IMR-90 (cell line): ENCODE measurements at regions not wholly inside any gene's neighbourhood (a gene's known extent, or its start where the extent isn't known, plus 50 kb on each side); places are given as distances from the start of the nearest gene placed in this dataset.

ENCODE experiments used
- ATAC-seq: fragments of 200-7000 bp; cut with Tn5 transposase; 2 replicates; pipeline ENCODE4 v1.9.1; 2020; ENCODE audit warnings: low read depth, mild to moderate bottlenecking, moderate library complexity
- BruUV-seq: library from RNA; stranded (reverse); fragments of 400-500 nt; replicated peaks from 2 replicates; lab custom pipeline; 2021; lab: Mats Ljungman, UMichigan
- CTCF ChIA-PET: fragments of 300-600 bp; formaldehyde crosslinking; extraction: SDS; loops from one replicate; lab custom pipeline; 2021; ENCODE audit warnings: antibody characterized with exemption; lab: Yijun Ruan, JAX
- POLR2A ChIA-PET: fragments of 300-600 bp; sonication (Branson Sonifier 250); formaldehyde crosslinking; loops from one replicate; lab custom pipeline; 2022; ENCODE audit warnings: antibody characterized with exemption; ENCODE audit not compliant: unreplicated experiment; lab: Charles Lee
- DNase-seq: peaks from one replicate; pipeline ENCODE4 v3.0.0; 2013
- H2AFZ ChIP-seq: replicated peaks from 2 replicates; pipeline ENCODE3; 2013; ENCODE audit warnings: low read length, mild to moderate bottlenecking; ENCODE audit not compliant: poor library complexity
- H2AK5ac ChIP-seq: 2 replicates; pipeline ENCODE4 v1.6.1; 2013; ENCODE audit warnings: low read depth, low read length, inconsistent platforms
- H2AK9ac ChIP-seq: replicated peaks from 2 replicates; pipeline ENCODE3; 2013; ENCODE audit warnings: mild to moderate bottlenecking, low read depth, low read length, moderate library complexity; ENCODE audit not compliant: poor library complexity
- H2BK120ac ChIP-seq: 2 replicates; pipeline ENCODE4 v1.6.1; 2013; ENCODE audit warnings: low read depth, low read length, inconsistent platforms
- H2BK15ac ChIP-seq: 3 replicates; pipeline ENCODE4 v1.6.1; 2013; ENCODE audit warnings: low read depth, low read length, inconsistent platforms
- H2BK20ac ChIP-seq: 2 replicates; pipeline ENCODE4 v1.6.1; 2013; ENCODE audit warnings: low read depth, mild to moderate bottlenecking, inconsistent platforms, low read length, moderate library complexity
- H2BK5ac ChIP-seq: 2 replicates; pipeline ENCODE4 v1.6.1; 2013; ENCODE audit warnings: mild to moderate bottlenecking, low read depth, low read length, inconsistent platforms; ENCODE audit not compliant: poor library complexity, severe bottlenecking
- H3K14ac ChIP-seq: replicated peaks from 2 replicates; pipeline ENCODE4 v1.6.1; 2013; ENCODE audit warnings: low read depth, low read length, inconsistent platforms
- H3K18ac ChIP-seq: 2 replicates; pipeline ENCODE4 v1.6.1; 2013; ENCODE audit warnings: low read depth, low read length, control low read depth
- H3K23ac ChIP-seq: 2 replicates; pipeline ENCODE4 v1.6.1; 2013; ENCODE audit warnings: low read depth, low read length, inconsistent platforms
- H3K27ac ChIP-seq: 2 replicates; pipeline ENCODE4 v1.5.1; 2013; ENCODE audit warnings: mild to moderate bottlenecking, control low read depth, low read length; ENCODE audit not compliant: insufficient read depth
- H3K27me3 ChIP-seq: 2 replicates; pipeline ENCODE4 v1.6.1; 2013; ENCODE audit warnings: low read length; ENCODE audit not compliant: control insufficient read depth, insufficient read depth
- H3K36me3 ChIP-seq: 2 replicates; pipeline ENCODE4 v1.6.1; 2013; ENCODE audit warnings: low read length, mixed read lengths; ENCODE audit not compliant: control insufficient read depth, insufficient read depth
- H3K4ac ChIP-seq: 2 replicates; pipeline ENCODE4 v1.6.1; 2013; ENCODE audit warnings: low read depth, low read length, inconsistent platforms
- H3K4me1 ChIP-seq: 2 replicates; pipeline ENCODE4 v1.6.1; 2013; ENCODE audit warnings: low read length, mixed read lengths; ENCODE audit not compliant: control insufficient read depth, insufficient read depth
- H3K4me2 ChIP-seq: 2 replicates; pipeline ENCODE4 v1.6.1; 2013; ENCODE audit warnings: low read depth, mild to moderate bottlenecking, control low read depth, low read length, moderate library complexity
- H3K4me3 ChIP-seq: 2 replicates; pipeline ENCODE4 v1.5.1; 2013; ENCODE audit warnings: low read depth, mild to moderate bottlenecking, control low read depth, low read length, moderate library complexity; ENCODE audit not compliant: insufficient read depth
- H3K56ac ChIP-seq: 2 replicates; pipeline ENCODE4 v1.6.1; 2013; ENCODE audit warnings: low read length, inconsistent platforms; ENCODE audit not compliant: insufficient read depth; ENCODE audit errors: extremely low read depth
- H3K79me1 ChIP-seq, 2 experiments: 2 replicates each; pipeline ENCODE4 v1.6.1; 2013; ENCODE audit warnings: low read length in 2 of 2, inconsistent platforms in 1 of 2, low read depth in 1 of 2
- H3K9ac ChIP-seq: 2 replicates; pipeline ENCODE4 v1.6.1; 2013; ENCODE audit warnings: low read depth, low read length, control low read depth
- H3K9me1 ChIP-seq: 2 replicates; pipeline ENCODE4 v1.6.1; 2013; ENCODE audit warnings: low read length, inconsistent platforms; ENCODE audit not compliant: insufficient read depth
- H3K9me3 ChIP-seq: 2 replicates; pipeline ENCODE4 v1.6.1; 2013; ENCODE audit warnings: low read length; ENCODE audit not compliant: control insufficient read depth, insufficient read depth
- H4K20me1 ChIP-seq: 2 replicates; pipeline ENCODE4 v1.6.1; 2013; ENCODE audit warnings: low read length, inconsistent platforms; ENCODE audit not compliant: insufficient read depth
- H4K5ac ChIP-seq: 2 replicates; pipeline ENCODE4 v1.6.1; 2013; ENCODE audit warnings: mild to moderate bottlenecking, low read depth, low read length, control low read depth
- H4K8ac ChIP-seq, 2 experiments: 2 replicates each; pipeline ENCODE4 v1.6.1; 2013; ENCODE audit warnings: low read depth in 2 of 2, low read length in 2 of 2, control low read depth in 1 of 2, inconsistent platforms in 1 of 2
- H4K91ac ChIP-seq: 2 replicates; pipeline ENCODE4 v1.6.1; 2013; ENCODE audit warnings: low read depth, low read length, inconsistent platforms; ENCODE audit not compliant: insufficient read depth
- BHLHE40 ChIP-seq: fragments of 150-350 bp; IDR thresholded peaks from 2 replicates; pipeline ENCODE4 v1.6.1; 2016; ENCODE audit warnings: mild to moderate bottlenecking, low read depth, low read length
- CHD1 ChIP-seq: IDR thresholded peaks from 2 replicates; pipeline ENCODE4 v1.6.1; 2012; ENCODE audit warnings: low read depth, low read length, improper control_type of control experiment
- CTCF ChIP-seq: conservative IDR thresholded peaks from 2 replicates; pipeline ENCODE4 v1.5.1; 2012; ENCODE audit warnings: mild to moderate bottlenecking, low read depth, low read length, improper control_type of control experiment
- ELK1 ChIP-seq: fragments of 150-350 bp; IDR thresholded peaks from 2 replicates; pipeline ENCODE4 v1.6.1; 2016; ENCODE audit warnings: low read depth, mild to moderate bottlenecking, low read length, moderate library complexity, borderline replicate concordance
- FOS ChIP-seq: fragments of 150-350 bp; IDR thresholded peaks from 2 replicates; pipeline ENCODE4 v1.6.1; 2016; ENCODE audit warnings: low read depth, low read length
- MAFK ChIP-seq: IDR thresholded peaks from 2 replicates; pipeline ENCODE4 v1.6.1; 2012; ENCODE audit warnings: low read depth, low read length, improper control_type of control experiment
- MAZ ChIP-seq: IDR thresholded peaks from 2 replicates; pipeline ENCODE4 v1.6.1; 2012; ENCODE audit warnings: low read depth, mild to moderate bottlenecking, low read length, improper control_type of control experiment, moderate library complexity, borderline replicate concordance
- MXI1 ChIP-seq: IDR thresholded peaks from 2 replicates; pipeline ENCODE4 v1.6.1; 2012; ENCODE audit warnings: low read depth, mild to moderate bottlenecking, low read length, moderate library complexity, borderline replicate concordance
- NFE2L2 ChIP-seq: fragments of 150-350 bp; IDR thresholded peaks from 2 replicates; pipeline ENCODE4 v1.6.1; 2016; ENCODE audit warnings: low read depth, mild to moderate bottlenecking, low read length
- POLR2A ChIP-seq: IDR thresholded peaks from 2 replicates; pipeline ENCODE4 v1.6.1; 2012; ENCODE audit warnings: mild to moderate bottlenecking, low read depth, low read length
- RAD21 ChIP-seq: IDR thresholded peaks from 2 replicates; pipeline ENCODE4 v1.6.1; 2012; ENCODE audit warnings: low read length, improper control_type of control experiment
- RCOR1 ChIP-seq: IDR thresholded peaks from 2 replicates; pipeline ENCODE4 v1.6.1; 2012; ENCODE audit warnings: mild to moderate bottlenecking, low read length, improper control_type of control experiment; ENCODE audit not compliant: insufficient replicate concordance
- RFX5 ChIP-seq: IDR thresholded peaks from 2 replicates; pipeline ENCODE4 v1.8.0; 2012; ENCODE audit warnings: low read depth, mild to moderate bottlenecking, low read length, moderate library complexity
- SMC3 ChIP-seq: fragments of 150-350 bp; IDR thresholded peaks from 2 replicates; pipeline ENCODE4 v1.6.1; 2016; ENCODE audit warnings: low read depth, mild to moderate bottlenecking, antibody characterized with exemption, low read length, moderate library complexity
- USF2 ChIP-seq: fragments of 150-350 bp; IDR thresholded peaks from 2 replicates; pipeline ENCODE4 v1.6.1; 2017; ENCODE audit warnings: mild to moderate bottlenecking, antibody characterized with exemption, low read length, low read depth
- WGBS, 2 experiments: methylation state at CpG; one replicate each; pipeline versions ENCODE4 v1.1.5 to v1.1.7; 2013; ENCODE audit warnings: missing lambda C conversion rate in 2 of 2; ENCODE audit not compliant: insufficient read length in 1 of 2; ENCODE audit errors: extremely low coverage in 2 of 2; 5-methylcytosine and 5-hydroxymethylcytosine counted together
- dilution Hi-C: fragments of 300-500 bp; cut with HindIII; formaldehyde crosslinking; loops from one replicate; pipeline ENCODE4 v1.14.3; 2018; ENCODE audit warnings: low sequenced_read_pairs; ENCODE audit not compliant: unreplicated experiment
- in situ Hi-C: fragments of 300-500 bp; cut with MboI; formaldehyde crosslinking; loops from 3 replicates; pipeline ENCODE4 v1.14.3; 2019; ENCODE audit warnings: low sequenced_read_pairs, inconsistent platforms, mixed read lengths
- intact Hi-C: fragments of 100-400 bp; cut with micrococcal nuclease; formaldehyde crosslinking; loops from 2 replicates; pipeline ENCODE4 v1.10.0; 2022

DNA sequence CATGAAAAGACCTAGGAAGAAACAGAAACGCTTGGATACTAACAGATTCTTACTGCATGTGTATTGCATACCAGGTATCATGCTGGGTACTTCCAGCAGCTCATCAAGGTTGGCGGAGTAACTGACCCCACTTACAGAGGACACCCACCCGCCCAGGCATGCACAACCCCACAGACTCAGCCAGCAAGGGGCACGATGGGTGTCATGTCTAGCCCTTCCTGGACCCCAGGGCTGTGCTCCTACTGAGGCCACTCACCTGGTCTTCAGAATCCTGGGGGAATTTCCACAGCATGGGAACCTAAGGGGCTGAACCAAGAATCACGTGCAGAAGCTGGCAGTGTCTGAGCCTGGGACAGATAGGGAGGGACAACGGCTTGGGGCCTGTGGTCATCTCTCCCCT is 134.1 kb upstream of the ZNF32 start:
- H3K4me1 ChIP-seq = 0 out of 2 replicates have a peak, but pooled peaks cover 1% of the 10 kb centered on the region
- H3K4me2 ChIP-seq = no peak overlapping the region
- 100% methylated on average over 1 of the region's 6 CpGs; no CpG with 5 or more reads in 1 of the 2 experiments for WGBS, 2 experiments
- no peaks in the 10 kb centered on the region for H3K79me1 ChIP-seq
- H3K27me3 ChIP-seq = no peaks in the 10 kb centered on the region; the same call in 1 of the 2 replicates
- no peak overlapping the region for H2BK5ac ChIP-seq
- H2BK20ac ChIP-seq = no peak overlapping the region
- no peaks in the 10 kb centered on the region for H4K20me1 ChIP-seq
- H4K5ac ChIP-seq = no peak overlapping the region
- ChIA-PET POLR2A (no interaction called here), CTCF (no interaction called here)
- H3K9ac ChIP-seq = no peak overlapping the region
- H3K14ac ChIP-seq = no peak overlapping the region
- H3K9me3 ChIP-seq = no peaks in the 10 kb centered on the region
- no peaks in the 10 kb centered on the region for H3K36me3 ChIP-seq
- no peak for TF ChIP-seq RAD21
- no peak for TF ChIP-seq MXI1
- no peak for TF ChIP-seq CHD1
- TF ChIP-seq FOS = no peak
- no peak for TF ChIP-seq POLR2A
- no peak for TF ChIP-seq USF2
- no peak for TF ChIP-seq MAZ
- TF ChIP-seq CTCF = no peak
- no peak for TF ChIP-seq ELK1
- no peak for TF ChIP-seq RFX5
- no peak for TF ChIP-seq RCOR1
- TF ChIP-seq NFE2L2 = no peak
- no peak for TF ChIP-seq BHLHE40
- no peak for TF ChIP-seq MAFK
- no peak for TF ChIP-seq SMC3
- no peak overlapping the region for H3K27ac ChIP-seq
- H2BK15ac ChIP-seq = no peak overlapping the region
- no peak overlapping the region for H3K56ac ChIP-seq
- dilution Hi-C loops = no loop called here
- no peak overlapping the region for H2AFZ ChIP-seq
- no peak overlapping the region for H4K8ac ChIP-seq
- no peak overlapping the region for H3K4ac ChIP-seq
- no peak overlapping the region for H3K4me3 ChIP-seq
- BruUV-seq = no TSS peak
- H3K9me1 ChIP-seq = no peaks in the 10 kb centered on the region
- H3K18ac ChIP-seq = no peak overlapping the region
- in situ Hi-C loops = no loop called here
- H3K23ac ChIP-seq = no peak overlapping the region
- ATAC-seq = no peak
- H2BK120ac ChIP-seq = no peak overlapping the region
- intact Hi-C loops = no loop called here
- no peak overlapping the region for H4K91ac ChIP-seq
- H2AK9ac ChIP-seq = no peak overlapping the region
- no peak overlapping the region for H2AK5ac ChIP-seq
- no peak for DNase-seq
